GM18498 (cell line): ENCODE measurements at regions not wholly inside any gene's neighbourhood (a gene's known extent, or its start where the extent isn't known, plus 50 kb on each side); places are given as distances from the start of the nearest gene placed in this dataset.

Experiments
- ATAC-seq: cut with Tn5 transposase; IDR thresholded peaks from one replicate; pipeline ENCODE4 v1.9.1; 2021; ENCODE audit warnings: mild to moderate bottlenecking, moderate library complexity; ENCODE audit not compliant: unreplicated experiment

DNA sequence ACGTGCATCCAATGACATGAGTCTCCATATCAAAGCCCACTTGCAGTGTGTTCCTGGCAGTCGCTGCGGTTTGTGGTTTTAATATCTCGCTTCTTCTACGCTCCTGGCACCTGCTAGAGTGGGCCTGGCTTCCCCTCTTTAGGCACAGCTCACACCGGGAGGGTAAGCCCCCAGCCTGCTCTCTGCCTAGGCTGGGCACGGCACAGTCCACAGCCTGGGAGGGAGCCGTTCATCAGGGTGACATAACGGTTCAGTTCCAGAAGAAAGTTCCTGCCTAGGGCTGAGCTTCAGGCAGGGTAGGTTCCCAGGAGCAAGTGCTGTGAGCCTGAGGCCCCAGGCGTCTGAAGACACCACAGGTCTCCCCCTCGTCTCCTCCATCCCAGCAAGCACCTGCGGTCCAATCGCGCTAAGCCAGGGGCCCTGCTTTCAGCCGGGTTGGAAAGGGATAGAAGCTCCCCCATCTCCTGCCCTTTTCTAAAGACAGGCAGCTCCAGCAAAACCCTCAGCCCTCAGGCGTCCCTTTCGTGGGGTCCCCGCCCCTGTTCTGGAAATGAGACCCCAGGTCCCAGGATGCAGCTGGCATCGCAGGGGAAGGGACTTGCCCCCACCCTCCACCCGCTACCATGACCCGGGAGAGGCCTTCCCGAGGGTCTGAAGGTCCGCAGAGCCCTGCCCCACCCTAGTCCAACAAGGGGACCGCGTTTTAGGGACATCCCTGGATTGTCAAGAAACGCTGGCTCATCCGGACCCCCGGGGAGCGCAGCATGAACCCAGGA is 121.6 kb upstream of the ZNF507 start:
- no peak for ATAC-seq

DNA sequence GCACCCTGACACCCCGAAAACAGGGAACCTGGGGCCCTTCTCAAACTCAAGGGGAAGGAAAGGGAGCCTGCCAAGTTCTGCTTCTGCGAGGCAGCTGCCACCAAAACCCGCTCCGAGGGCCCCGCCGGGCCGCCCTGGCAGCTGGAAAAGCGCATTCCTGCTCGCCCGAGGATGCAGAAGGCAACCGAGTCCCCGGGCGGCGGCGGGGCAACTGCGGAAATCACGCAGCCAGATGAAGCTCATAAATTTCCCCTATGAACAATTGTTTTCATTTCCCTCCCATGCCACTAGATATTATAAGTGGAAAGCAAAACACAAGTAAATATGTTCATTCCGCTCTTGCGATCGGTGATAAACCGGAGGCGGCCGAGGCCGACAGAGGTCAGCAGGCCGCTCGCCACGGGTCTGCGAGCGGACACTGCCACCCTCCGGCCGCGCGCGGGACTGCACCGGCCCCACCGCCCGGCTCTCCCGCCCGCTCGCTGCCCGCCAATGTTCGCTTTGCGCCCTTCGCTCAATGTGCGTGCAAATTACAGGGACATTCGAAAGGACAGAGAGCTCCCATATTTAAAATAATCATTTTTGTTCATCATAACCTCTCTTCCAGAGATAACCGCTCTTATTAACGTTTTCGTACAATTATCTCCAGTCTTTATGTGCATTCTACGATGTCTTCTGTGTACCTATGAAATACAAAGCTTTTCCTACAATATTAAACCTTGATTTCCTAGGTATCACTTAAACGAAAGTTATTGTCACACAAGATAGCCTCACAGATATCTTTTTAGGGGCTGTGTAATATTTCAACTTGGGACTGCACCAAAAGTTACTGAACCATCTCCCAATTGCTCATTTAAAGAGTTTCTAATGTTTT is 120.8 kb upstream of the ZNF507 start:
- ATAC-seq, result peak; percentile 62

DNA sequence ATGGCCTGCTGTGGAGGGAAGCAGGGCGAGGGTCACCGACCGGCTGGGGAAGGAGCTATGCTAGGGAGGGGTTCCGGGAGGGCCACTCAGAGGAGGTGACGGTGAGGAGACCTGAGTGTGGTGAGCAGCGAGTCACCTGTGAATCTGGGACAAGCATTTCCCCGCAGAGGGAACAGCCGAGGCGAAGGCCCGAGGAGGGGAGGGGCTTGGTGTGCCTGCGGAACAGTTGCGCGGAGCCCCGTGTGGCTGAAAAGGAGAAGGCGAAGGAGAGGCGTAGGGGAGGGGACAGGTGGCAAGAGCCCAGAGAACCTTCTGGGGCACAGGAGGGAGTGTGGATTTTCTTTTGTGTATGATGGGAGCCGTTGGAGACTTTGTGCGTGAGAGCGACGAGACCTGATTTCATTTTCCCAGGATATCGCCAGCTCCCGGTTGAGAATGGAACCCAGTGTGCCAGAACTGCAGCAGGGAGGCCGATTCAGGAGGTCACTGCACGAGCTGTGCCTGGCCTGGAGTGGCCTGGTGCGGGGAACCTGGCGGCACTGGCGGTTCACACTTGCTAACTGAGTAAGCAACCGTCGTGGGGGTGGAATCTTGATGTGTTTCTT is 117.7 kb upstream of the ZNF507 start:
- no peak for ATAC-seq

DNA sequence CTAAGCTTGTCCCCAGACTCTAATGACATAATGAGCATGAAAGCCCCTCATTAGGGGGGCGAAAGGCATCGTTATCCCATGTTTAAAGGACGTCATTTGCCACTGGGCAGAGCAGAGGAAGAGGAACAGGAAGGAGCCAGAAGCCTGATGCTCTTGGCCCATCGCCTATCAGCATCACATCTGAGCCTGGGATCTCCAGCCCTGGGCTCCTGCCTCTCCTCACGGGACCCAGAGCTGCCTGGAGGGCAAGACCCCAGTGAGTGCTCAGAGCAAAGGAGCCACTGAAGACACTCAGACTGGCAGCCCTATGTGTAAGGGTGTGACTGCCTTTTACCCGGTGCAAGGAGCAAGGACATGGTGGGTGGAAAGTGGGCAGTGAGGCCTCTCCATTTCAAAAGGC is 115.0 kb upstream of the ZNF507 start:
- no peak for ATAC-seq

DNA sequence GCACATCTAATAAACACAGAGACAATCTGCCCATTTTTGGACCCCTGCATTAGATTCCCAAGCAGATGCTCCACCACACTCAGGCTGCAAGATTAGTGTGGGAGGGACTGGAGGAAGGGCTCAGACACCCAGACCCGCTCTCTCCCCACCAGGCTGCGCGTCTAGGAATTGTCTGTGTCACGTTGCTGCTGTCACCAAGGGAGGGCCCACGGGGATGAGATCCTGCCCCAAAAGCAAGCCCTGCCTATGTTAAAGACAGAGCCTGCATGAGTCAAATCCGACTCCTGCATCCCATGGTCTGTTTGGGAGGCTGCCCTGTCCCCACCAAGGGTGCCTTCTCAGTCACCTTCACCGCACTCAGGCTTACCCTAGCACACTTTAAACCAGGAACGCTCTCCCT is 114.4 kb upstream of the ZNF507 start:
- no peak for ATAC-seq

DNA sequence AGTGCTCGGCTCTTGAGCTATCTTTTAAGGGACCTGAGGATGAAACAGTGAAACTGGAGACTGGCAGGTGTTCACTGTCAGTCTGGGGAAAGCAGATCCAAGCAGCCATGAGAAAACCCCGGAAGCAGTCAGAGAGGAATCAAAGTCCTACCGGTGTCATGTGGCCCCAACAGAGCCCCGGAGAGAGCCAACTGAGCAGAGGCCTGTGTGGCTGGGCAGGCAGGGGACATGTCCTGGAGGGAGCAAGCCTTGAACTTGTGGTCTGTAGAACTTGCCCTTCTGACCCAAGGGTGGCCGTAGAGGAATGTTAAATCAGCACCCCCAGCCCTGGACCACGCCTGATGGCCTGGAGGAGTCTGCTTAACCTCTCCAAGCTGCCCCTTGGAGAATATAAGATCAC is 113.7 kb upstream of the ZNF507 start:
- no peak for ATAC-seq

DNA sequence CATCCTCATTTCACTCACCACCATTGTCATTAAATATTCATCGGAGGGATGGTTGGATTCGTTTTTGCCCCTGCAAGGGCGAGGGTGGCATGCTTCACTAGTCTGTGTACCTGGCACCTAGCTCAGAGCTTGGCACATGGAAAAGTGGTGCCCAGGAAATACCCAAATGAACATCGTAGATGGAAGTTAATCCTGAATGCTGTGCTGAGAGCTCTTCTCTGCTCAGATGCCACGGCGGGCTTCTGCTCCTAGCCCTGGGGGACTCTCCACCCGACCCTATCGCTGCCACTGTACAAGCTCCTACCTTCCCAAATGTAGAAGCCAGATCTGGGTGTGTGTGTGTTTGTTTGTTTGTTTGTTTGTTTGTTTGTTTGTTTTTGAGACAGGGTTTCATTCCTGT is 113.0 kb upstream of the ZNF507 start:
- no peak for ATAC-seq

DNA sequence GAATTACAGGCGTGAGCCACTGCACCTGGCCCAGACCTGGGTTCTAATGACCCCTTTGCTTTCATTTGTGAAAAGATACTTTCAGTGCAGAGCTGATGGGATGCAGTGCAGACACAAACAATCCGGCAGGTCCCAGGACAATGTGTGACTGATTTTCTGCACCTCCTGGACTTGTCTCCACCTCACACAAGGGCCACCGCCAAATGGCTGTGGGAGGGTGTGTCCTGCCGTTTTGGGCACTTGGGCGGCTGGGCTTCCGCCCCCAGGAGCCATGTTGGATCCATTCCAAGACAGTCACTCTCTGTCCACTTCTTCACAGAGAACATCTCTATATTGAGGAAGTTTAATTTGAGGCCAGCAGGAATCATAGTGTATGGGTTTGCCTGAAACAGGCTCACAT is 112.3 kb upstream of the ZNF507 start:
- no peak for ATAC-seq

DNA sequence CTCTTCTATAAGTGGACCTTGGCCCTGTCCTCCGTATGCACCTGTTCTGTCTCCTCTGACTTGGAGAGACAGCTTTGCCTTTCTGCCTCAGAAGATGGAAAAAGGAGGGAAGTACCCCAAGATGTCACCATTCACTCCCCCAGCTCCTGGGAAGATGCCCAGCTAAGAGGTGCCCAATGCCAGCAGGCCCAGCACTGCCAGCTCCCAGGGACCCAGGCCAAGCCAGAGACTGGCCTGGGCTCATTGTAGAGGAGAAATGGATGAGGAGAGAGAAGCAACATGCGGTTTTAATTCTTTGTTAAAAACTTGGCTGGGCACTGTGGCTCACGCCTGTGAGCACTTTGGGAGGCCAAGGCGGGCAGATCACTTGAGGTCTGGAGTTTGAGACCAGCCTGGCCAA is 111.5 kb upstream of the ZNF507 start:
- no peak for ATAC-seq

DNA sequence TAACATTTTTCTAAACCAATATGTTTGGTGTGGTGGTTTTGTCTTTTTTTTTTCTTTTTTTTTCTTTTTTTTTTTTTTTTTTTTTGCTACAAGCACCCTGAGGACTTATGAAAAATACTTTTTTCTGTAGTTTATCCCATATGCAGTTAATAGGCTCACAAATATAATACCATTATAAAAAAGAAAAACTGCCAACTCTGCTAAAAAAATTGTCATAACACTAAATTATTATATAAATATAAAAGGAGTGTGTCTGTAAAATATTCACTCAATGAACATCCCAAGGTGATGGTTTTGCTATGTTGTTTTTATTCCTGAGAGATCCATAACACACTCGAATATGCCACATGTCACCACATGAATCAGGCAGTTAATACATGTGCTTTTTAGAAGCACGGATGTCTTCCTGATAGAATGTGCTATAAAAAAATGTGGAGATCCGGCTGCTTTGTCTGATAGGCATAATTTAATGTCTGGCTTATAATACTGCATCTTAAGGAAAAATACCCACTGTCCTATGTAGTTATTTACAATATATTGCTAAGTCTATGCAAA is 110.7 kb upstream of the ZNF507 start:
- ATAC-seq, result no peak

DNA sequence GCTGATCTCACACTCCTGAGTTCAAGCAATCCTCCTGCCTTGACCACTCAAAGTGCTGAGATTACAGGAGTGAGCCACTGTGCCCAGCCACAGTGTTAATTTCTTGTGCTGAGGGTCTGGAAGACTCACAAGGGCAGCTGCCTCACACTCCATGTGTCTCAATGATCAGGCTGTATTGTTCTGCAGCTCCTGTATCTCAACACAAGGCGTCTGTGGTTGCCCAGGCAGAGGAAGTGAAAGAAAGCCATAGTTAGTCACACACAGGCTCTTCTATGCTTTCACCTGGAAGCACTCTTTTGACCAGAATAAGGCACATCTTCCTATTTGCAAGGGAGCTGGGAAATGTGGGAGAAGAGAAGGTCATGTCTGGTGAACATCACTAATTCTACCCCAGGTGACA is 107.3 kb upstream of the ZNF507 start:
- no peak for ATAC-seq

DNA sequence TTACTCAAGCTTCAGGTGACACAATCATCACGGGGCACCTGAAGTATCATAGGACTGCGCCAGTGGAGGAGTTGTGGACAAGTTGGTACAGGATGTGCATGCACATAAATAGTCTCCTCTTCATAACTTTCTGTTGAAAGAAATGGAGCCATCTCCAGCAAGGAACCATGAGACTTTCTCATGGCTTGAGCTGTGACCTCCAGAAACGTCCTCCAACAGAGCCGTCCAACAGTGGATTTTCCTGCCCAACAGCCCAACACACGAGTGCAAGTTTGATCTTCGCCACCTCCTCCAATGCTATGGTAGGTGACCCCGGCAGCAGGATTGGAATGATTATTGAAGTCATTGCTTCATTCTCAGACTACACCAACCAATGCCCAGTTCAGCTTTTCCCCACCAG is 105.1 kb upstream of the ZNF507 start:
- ATAC-seq, result no peak

DNA sequence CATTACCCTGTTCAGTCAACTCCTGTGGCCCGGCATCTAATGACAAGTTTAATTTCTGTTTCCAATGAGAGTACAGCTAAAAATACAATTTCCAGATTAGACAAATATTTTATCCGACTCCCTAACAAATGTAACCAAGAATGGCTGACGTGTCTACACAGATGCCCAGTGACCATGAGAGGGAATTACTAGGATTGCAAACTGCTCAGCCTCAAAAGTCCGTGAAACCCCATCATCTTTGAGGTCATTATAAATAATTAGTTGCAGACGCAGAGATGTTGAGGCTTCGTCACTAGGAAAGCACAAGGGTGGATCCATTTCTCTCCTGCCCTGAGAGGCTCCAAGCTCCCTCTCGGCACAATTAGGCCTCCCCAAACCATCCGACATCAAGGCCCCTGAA is 104.1 kb upstream of the ZNF507 start:
- no peak for ATAC-seq

DNA sequence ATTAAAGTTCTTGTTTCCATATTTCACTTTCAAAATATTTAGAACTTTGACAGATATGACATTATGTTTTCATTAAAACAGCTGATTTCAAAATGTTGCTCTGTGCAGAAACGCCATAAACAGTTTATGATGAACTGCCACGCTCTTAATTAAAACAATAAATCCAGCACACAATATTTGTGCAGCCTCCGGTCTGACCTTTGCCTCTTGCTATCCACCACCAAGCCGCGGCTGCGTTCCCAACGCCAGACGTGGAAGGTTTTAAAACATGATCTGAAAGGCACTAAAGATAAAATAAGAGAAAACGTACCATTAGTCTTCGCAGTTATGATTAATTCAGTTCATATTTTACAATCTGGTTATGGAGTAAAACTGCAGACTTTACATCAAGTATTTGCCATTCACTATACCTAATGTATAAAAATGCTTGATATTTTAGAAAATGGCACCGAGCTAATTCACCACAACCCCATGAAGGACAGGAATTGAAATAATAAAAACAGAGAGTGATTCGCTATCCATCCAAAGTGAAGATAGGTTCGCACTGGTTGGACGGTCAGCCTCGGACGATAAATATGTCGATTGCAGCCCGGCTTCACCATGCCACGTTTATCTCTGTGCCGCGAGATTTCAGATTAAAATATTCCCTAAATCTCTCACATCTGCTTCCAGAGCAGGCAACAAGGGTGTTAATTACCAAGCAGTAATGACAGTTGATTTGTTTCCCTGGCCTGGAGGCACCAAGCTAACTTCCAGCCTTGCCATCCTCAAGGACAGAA is 103.3 kb upstream of the ZNF507 start:
- ATAC-seq, result no peak

DNA sequence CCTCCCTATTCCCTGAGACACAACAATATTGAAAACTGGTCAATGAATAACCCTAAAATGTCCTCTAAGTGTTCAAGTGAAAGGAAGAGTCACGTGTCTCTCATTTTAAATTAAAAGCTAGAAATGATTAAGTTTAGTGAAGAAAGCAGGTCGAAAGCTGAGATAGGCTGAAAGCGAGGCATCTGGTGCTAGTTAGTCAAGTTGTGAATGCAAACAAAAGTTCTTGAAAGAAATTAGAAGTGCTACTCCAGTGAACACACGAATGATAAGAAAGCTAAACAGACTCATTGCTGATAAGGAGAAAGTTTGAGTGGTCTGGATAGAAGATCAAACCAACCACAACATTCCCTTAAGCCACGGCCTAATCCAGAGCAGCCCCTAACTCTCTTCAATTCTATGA is 99.4 kb upstream of the ZNF507 start:
- no peak for ATAC-seq

DNA sequence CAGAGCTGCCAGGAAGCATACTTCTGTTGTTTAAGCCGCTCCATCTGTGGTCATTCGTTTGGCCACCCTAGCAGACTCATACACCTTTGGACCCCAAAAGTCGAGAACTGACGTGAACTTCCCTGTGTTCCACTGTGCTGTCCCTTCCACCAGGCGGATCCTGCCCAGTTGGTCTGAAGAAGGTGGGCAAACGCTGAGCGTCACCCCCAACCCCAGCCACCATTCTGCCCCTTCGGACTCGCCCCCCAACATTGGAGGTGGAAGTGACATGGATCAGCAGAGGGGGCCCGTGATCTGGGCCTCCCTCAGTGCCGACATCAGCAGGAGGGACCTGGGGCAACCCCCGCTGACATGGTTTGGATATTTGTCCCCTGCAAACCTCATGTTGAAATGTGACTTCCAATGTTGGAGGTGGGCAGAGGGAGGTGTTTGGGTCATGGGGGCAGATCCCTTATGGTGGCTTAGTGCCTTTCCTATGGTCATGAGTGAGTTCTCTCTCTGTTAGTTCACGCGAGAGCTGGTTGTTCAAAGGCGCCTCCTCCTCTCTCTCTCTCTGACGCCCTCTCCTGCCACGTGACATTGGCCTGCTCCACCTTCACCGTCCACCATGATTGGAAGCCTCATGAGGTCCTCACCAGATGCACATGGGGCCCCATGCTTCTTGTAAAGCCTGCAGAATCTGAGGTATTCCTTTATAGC is 93.6 kb upstream of the ZNF507 start:
- no peak for ATAC-seq

DNA sequence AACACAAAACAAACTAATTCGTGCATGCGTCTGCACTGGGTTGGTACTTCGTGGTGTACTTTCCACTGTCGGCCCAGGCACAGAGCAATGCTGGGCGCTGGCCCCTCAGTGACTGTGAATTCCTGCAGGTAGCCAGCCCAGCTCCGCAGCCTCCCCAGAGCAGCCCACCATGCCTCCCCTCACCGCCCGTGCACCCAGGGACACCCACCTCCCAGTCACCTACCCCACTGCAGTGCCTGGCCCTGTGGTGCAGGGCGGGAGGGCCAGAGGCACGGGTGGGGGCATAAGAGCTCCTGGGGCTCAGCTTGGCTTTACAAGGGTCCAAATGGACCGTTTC is 93.1 kb upstream of the ZNF507 start:
- no peak for ATAC-seq

DNA sequence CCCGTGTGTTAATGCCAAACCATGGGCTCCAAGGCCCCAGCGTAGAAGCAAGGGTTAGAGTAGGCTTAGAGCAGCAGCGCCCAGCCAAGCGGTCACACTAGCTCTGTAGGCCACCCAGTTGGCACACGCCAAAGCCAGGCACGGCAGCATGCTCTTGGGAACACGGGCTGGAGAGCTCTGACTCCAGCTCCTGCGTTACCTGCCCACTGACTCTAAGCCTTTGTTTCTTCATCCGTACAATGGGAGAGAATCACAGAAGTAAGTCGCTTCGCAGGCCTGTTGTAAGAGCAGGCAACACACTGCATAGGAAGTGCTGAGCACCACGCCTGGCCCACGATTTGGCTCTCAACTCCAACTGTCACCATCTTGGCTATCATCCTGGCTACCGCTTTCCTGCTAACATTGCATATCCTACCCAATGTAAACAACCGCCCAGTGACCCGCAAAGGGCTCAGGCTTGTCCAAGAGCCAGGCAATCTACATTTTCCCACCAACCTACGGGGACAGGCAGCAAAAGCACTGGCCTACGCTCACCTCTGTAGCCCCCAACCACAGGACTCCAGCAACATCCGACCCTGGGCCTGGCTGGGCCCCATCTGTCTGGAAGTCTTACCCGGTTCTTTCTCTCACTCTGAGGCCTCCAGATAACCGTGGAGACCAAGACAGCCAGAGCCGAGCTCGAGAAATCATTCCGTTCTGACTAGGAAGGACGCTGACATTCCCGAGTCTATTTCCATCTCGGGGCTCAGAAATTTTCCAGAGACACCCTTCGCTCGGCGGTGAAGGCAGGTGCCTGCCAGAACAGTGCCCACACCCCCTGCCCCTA is 91.5 kb upstream of the ZNF507 start:
- no peak for ATAC-seq

DNA sequence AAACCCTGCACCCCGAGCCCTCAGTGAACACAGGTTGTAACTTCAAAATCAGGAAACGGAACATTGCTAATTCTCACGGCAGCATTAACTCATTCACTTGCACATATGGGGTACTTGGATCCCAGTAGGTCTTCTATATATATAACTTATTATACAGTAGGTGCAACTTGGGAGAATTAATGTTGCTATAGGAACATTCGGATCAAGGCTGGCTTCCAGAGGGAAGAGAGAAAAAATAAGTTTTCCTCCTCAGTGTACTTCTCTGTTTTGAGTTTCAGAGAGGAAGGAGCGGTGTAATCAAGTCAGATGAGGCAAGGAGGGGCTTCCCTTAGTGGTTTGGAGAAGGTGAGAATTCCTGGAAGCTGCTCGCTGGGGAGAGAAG is 90.9 kb upstream of the ZNF507 start:
- no peak for ATAC-seq
